SU-DHL-6 (cell line): ENCODE measurements at regions not wholly inside any gene's neighbourhood (a gene's known extent, or its start where the extent isn't known, plus 50 kb on each side); places are given as distances from the start of the nearest gene placed in this dataset.

Source experiments
- H2AFZ ChIP-seq: fragments of 200-600 bp; sonication (generic); 2 replicates; pipeline ENCODE4 v1.6.1; 2014; ENCODE audit warnings: low read depth, mild to moderate bottlenecking, moderate library complexity, mixed read lengths, antibody characterized with exemption, low read length; ENCODE audit not compliant: severe bottlenecking
- H3F3A ChIP-seq: fragments of 200-600 bp; shearing (Covaris generic); 2 replicates; pipeline ENCODE4 v1.6.0; 2016; ENCODE audit warnings: antibody characterized with exemption, mild to moderate bottlenecking; ENCODE audit not compliant: insufficient read depth
- H3K27ac ChIP-seq: fragments of 200-600 bp; sonication (generic); 2 replicates; pipeline ENCODE4 v1.5.1; 2016; ENCODE audit warnings: low read depth, mild to moderate bottlenecking, low read length, moderate library complexity, mixed read lengths
- H3K27me3 ChIP-seq: fragments of 200-600 bp; sonication (generic), shearing (Covaris generic); 2 replicates; pipeline ENCODE4 v1.6.0; 2014; ENCODE audit warnings: mild to moderate bottlenecking, low read length
- H3K36me3 ChIP-seq: fragments of 200-600 bp; sonication (generic); 2 replicates; pipeline ENCODE4 v1.6.1; 2014; ENCODE audit warnings: mild to moderate bottlenecking, low read length, mixed read lengths
- H3K4me2 ChIP-seq: fragments of 300-600, 200-600 bp; shearing (Covaris generic), sonication (generic); 2 replicates; pipeline ENCODE4 v1.6.0; 2014; ENCODE audit warnings: low read length, low read depth, mild to moderate bottlenecking; ENCODE audit not compliant: poor library complexity, severe bottlenecking
- H3K4me3 ChIP-seq: fragments of 200-600 bp; sonication (generic); 2 replicates; pipeline ENCODE4 v1.5.1; 2014; ENCODE audit warnings: antibody characterized with exemption, low read length, mild to moderate bottlenecking, mixed read lengths; ENCODE audit not compliant: insufficient read depth, poor library complexity, severe bottlenecking
- H3K79me2 ChIP-seq: fragments of 200-600 bp; sonication (generic); 2 replicates; pipeline ENCODE4 v1.6.1; 2014; ENCODE audit warnings: mild to moderate bottlenecking, low read length, moderate library complexity; ENCODE audit not compliant: insufficient read depth
- H3K9ac ChIP-seq: fragments of 200-600 bp; sonication (generic); 2 replicates; pipeline ENCODE4 v1.7.0; 2014; ENCODE audit warnings: mild to moderate bottlenecking, low read length
- H3K9me2 ChIP-seq: fragments of 200-600 bp; sonication (generic); replicated peaks from 2 replicates; pipeline ENCODE4 v1.6.1; 2014; ENCODE audit warnings: low read length; ENCODE audit not compliant: insufficient read depth
- H3K9me3 ChIP-seq: fragments of 200-600 bp; sonication (generic); 2 replicates; pipeline ENCODE4 v1.6.1; 2014; ENCODE audit warnings: low read length, mixed read lengths; ENCODE audit not compliant: insufficient read depth
- H4K20me1 ChIP-seq: fragments of 200-600 bp; sonication (generic); 2 replicates; pipeline ENCODE4 v1.6.1; 2014; ENCODE audit warnings: low read depth, mild to moderate bottlenecking, antibody characterized with exemption, low read length, moderate library complexity, mixed read lengths
- CTCF ChIP-seq: fragments of 200-600 bp; sonication (generic); IDR thresholded peaks from one replicate; pipeline ENCODE4 v1.5.1; 2017; ENCODE audit warnings: antibody characterized with exemption, mild to moderate bottlenecking, low read length, moderate library complexity; ENCODE audit not compliant: insufficient read depth, poor library complexity, severe bottlenecking
- EZH2phosphoT487 ChIP-seq: fragments of 200-600 bp; sonication (generic), shearing (Covaris generic); conservative IDR thresholded peaks from 2 replicates; pipeline ENCODE4 v1.6.1; 2018; ENCODE audit warnings: mild to moderate bottlenecking, antibody characterized with exemption, low read length, moderate library complexity, mixed read lengths

- H3K4me2 ChIP-seq, result no peak overlapping the region
- H3K27me3 ChIP-seq, result no peaks in the 10 kb centered on the region
- H3K9me2 ChIP-seq, result no peaks in the 10 kb centered on the region
- no peaks in the 10 kb centered on the region for H3K79me2 ChIP-seq
- no peak overlapping the region for H3K4me3 ChIP-seq
- no peak overlapping the region for H2AFZ ChIP-seq
- no peak overlapping the region for H3K27ac ChIP-seq
- H3K36me3 ChIP-seq, result no peaks in the 10 kb centered on the region
- H3K9ac ChIP-seq, result no peak overlapping the region
- H4K20me1 ChIP-seq, result no peaks in the 10 kb centered on the region
- TF ChIP-seq EZH2phosphoT487 (no peak), CTCF (no peak)
- H3F3A ChIP-seq, result no peaks in the 10 kb centered on the region
- H3K9me3 ChIP-seq, result no peaks in the 10 kb centered on the region
These were observed 1228.0 kb upstream of the C9orf72 start for GRCh38 chr9:28801144-28801799.

GRCh38 chr9:28805197-28805596, 1231.9 kb upstream of the C9orf72 start:
- no peaks in the 10 kb centered on the region for H3K9me3 ChIP-seq
- TF ChIP-seq EZH2phosphoT487 (no peak), CTCF (no peak)
- no peak overlapping the region for H2AFZ ChIP-seq

GRCh38 chr9:28808042-28808441, 1234.8 kb upstream of the C9orf72 start:
- Histone ChIP-seq H3K9me2 (no peaks in the 10 kb centered on the region), H3K4me3 (no peak overlapping the region), H3K27ac (no peak overlapping the region), H3K9ac (no peak overlapping the region), H3K9me3 (no peaks in the 10 kb centered on the region), H3K79me2 (no peaks in the 10 kb centered on the region), H3K27me3 (no peaks in the 10 kb centered on the region), H3F3A (no peaks in the 10 kb centered on the region), H4K20me1 (no peaks in the 10 kb centered on the region), H3K36me3 (no peaks in the 10 kb centered on the region), H3K4me2 (no peak overlapping the region), H2AFZ (no peak overlapping the region)
- no peak for TF ChIP-seq CTCF

More at GRCh38 chr9:28805197-28805596, 1231.9 kb upstream of the C9orf72 start:
- Histone ChIP-seq H3K27me3 (no peaks in the 10 kb centered on the region), H3K9me2 (no peaks in the 10 kb centered on the region), H3F3A (no peaks in the 10 kb centered on the region), H3K36me3 (no peaks in the 10 kb centered on the region), H3K27ac (no peak overlapping the region), H3K79me2 (no peaks in the 10 kb centered on the region), H3K4me2 (no peak overlapping the region), H3K9ac (no peak overlapping the region), H3K4me3 (no peak overlapping the region), H4K20me1 (no peaks in the 10 kb centered on the region)
